Ishikawa (cell line): ENCODE measurements at regions not wholly inside any gene's neighbourhood (a gene's known extent, or its start where the extent isn't known, plus 50 kb on each side); places are given as distances from the start of the nearest gene placed in this dataset.

Source experiments
- CEBPB ChIP-seq: IDR thresholded peaks from 2 replicates; pipeline ENCODE4 v1.6.1; 2012
- CREB1 ChIP-seq: IDR thresholded peaks from 2 replicates; pipeline ENCODE4 v1.6.1; 2012; ENCODE audit warnings: low read depth
- EGR1 ChIP-seq: IDR thresholded peaks from 2 replicates; pipeline ENCODE4 v1.6.1; 2012
- EP300 ChIP-seq: IDR thresholded peaks from 2 replicates; pipeline ENCODE4 v1.6.1; 2012; ENCODE audit warnings: borderline replicate concordance
- MAX ChIP-seq: IDR thresholded peaks from 2 replicates; pipeline ENCODE4 v1.6.1; 2012
- RAD21 ChIP-seq: IDR thresholded peaks from 2 replicates; pipeline ENCODE4 v1.6.1; 2012; ENCODE audit warnings: low read depth
- TAF1 ChIP-seq: IDR thresholded peaks from 2 replicates; pipeline ENCODE4 v1.6.1; 2012; ENCODE audit warnings: low read depth, mild to moderate bottlenecking
- TCF12 ChIP-seq: IDR thresholded peaks from 2 replicates; pipeline ENCODE4 v1.6.1; 2012; ENCODE audit warnings: low read depth
- USF1 ChIP-seq: IDR thresholded peaks from 2 replicates; pipeline ENCODE4 v1.6.1; 2012
- YY1 ChIP-seq: IDR thresholded peaks from 2 replicates; pipeline ENCODE4 v1.6.1; 2012; ENCODE audit warnings: low read depth
- ZBTB7A ChIP-seq: IDR thresholded peaks from 2 replicates; pipeline ENCODE4 v1.6.1; 2012; ENCODE audit warnings: low read depth
- TF ChIP-seq, protein P1 (sequence below): IDR thresholded peaks from 2 replicates; pipeline ENCODE4 v1.6.1; 2012; ENCODE audit warnings: low read depth, mild to moderate bottlenecking

DNA sequence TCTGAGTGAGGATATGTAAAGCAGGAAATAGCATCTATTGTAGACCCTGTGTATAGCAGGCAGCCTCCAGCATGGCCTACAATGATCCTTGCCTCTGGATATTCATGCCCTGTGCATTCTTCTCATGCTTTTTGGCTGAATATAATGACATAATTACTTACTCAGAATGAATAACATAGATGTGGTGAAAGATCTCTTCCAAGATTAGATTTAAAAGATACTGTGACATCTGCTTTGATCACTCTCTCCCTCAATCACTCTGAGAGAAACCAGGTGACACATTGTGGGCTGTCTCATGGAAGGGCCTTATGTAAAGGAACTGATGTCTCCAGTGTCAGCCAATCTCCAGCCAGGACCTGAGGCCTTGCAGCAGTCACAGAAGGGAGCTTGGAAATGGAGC lies 376.7 kb downstream of the DNAH5 start:
- TF ChIP-seq ZBTB7A (no peak), CEBPB (no peak), TCF12 (no peak), TAF1 (no peak), USF1 (no peak), MAX (no peak), YY1 (no peak), CREB1 (no peak), EGR1 (no peak), RAD21 (no peak), EP300 (no peak)
- TF ChIP-seq, protein P1, sequence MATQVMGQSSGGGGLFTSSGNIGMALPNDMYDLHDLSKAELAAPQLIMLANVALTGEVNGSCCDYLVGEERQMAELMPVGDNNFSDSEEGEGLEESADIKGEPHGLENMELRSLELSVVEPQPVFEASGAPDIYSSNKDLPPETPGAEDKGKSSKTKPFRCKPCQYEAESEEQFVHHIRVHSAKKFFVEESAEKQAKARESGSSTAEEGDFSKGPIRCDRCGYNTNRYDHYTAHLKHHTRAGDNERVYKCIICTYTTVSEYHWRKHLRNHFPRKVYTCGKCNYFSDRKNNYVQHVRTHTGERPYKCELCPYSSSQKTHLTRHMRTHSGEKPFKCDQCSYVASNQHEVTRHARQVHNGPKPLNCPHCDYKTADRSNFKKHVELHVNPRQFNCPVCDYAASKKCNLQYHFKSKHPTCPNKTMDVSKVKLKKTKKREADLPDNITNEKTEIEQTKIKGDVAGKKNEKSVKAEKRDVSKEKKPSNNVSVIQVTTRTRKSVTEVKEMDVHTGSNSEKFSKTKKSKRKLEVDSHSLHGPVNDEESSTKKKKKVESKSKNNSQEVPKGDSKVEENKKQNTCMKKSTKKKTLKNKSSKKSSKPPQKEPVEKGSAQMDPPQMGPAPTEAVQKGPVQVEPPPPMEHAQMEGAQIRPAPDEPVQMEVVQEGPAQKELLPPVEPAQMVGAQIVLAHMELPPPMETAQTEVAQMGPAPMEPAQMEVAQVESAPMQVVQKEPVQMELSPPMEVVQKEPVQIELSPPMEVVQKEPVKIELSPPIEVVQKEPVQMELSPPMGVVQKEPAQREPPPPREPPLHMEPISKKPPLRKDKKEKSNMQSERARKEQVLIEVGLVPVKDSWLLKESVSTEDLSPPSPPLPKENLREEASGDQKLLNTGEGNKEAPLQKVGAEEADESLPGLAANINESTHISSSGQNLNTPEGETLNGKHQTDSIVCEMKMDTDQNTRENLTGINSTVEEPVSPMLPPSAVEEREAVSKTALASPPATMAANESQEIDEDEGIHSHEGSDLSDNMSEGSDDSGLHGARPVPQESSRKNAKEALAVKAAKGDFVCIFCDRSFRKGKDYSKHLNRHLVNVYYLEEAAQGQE = no peak
